ENCODE measurements at regions not wholly inside any gene's neighbourhood (a gene's known extent, or its start where the extent isn't known, plus 50 kb on each side); places are given as distances from the start of the nearest gene placed in this dataset.

GRCh38 chr5:2658447-2658846, 93.0 kb downstream of the IRX2 start:
- TF ChIP-seq, protein P1, sequence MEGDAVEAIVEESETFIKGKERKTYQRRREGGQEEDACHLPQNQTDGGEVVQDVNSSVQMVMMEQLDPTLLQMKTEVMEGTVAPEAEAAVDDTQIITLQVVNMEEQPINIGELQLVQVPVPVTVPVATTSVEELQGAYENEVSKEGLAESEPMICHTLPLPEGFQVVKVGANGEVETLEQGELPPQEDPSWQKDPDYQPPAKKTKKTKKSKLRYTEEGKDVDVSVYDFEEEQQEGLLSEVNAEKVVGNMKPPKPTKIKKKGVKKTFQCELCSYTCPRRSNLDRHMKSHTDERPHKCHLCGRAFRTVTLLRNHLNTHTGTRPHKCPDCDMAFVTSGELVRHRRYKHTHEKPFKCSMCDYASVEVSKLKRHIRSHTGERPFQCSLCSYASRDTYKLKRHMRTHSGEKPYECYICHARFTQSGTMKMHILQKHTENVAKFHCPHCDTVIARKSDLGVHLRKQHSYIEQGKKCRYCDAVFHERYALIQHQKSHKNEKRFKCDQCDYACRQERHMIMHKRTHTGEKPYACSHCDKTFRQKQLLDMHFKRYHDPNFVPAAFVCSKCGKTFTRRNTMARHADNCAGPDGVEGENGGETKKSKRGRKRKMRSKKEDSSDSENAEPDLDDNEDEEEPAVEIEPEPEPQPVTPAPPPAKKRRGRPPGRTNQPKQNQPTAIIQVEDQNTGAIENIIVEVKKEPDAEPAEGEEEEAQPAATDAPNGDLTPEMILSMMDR (IDR thresholded peaks at IDR 0.05): no peak
- no peak for DNase-seq
- no peaks in the 10 kb centered on the region for H3K36me3 ChIP-seq
- no peak overlapping the region for H3K27ac ChIP-seq
- no peaks in the 10 kb centered on the region for H3K9me3 ChIP-seq
- H3K4me1 ChIP-seq: no peaks in the 10 kb centered on the region
- no peak overlapping the region for H3K4me3 ChIP-seq
- peaks cover 0 to 14% of the 10 kb centered on the region in 2 donors for H3K27me3 ChIP-seq
- intact Hi-C loops (cut with DNase I; ENCODE audit: low total_unique reads): no loop called here

DNA sequence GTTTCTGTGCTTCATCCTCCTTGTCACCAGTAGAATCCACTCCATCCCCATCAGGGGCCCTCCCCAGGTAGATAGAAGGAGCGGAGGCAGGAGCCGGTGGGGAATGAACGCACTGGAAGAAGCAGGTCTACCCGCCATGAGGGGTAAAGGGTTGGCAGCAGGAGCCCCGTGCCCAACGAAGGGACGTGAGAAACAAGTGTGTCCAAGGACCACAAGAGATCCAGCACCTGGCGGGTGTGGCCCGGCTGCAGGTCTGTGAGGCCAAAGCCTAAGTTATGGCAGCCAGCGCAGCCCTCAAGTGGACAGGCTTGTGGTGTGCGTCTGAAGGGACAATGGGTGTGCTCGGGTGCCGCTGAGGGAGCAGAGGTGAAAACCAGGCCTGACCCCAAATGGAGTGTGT, 94.3 kb downstream of the IRX2 start:
- Histone ChIP-seq H3K36me3 (no peaks in the 10 kb centered on the region), H3K27me3 (peaks cover 0 to 14% of the 10 kb centered on the region in 2 donors), H3K4me3 (no peak overlapping the region), H3K4me1 (no peaks in the 10 kb centered on the region), H3K27ac (no peak overlapping the region), H3K9me3 (no peaks in the 10 kb centered on the region)
- TF ChIP-seq, protein P1 (IDR thresholded peaks at IDR 0.05): no peak
- intact Hi-C loops (cut with DNase I; ENCODE audit: low total_unique reads): no loop called here
- no peak for DNase-seq

DNA sequence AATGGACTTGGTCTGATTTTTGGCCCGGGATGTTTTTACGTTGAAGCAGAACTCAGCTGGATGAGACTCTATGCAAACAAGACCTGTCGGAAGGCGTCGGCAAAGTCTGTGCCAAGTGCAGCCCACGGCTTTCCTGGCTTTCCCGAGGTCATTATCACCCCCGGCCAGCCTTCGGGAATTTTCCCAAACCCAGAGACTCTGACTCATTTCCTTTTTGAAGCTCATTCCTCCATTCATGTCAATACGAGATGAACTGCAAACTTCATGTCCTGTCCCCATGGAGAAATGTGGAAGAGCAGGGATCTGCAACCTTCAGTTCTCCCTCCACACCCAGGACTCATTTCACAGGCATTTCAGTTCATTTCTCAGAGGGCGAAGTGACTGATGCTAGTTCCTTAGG, 95.3 kb downstream of the IRX2 start:
- Histone ChIP-seq H3K27me3 (peaks cover 0 to 14% of the 10 kb centered on the region in 2 donors), H3K9me3 (no peaks in the 10 kb centered on the region), H3K4me1 (no peaks in the 10 kb centered on the region), H3K27ac (no peak overlapping the region), H3K4me3 (no peak overlapping the region), H3K36me3 (no peaks in the 10 kb centered on the region)
- TF ChIP-seq, protein P1 (IDR thresholded peaks at IDR 0.05): no peak
- DNase-seq: no peak
- intact Hi-C loops (cut with DNase I; ENCODE audit: low total_unique reads): no loop called here

- Histone ChIP-seq H3K27ac (no peak overlapping the region), H3K4me1 (no peaks in the 10 kb centered on the region), H3K36me3 (no peaks in the 10 kb centered on the region), H3K4me3 (no peak overlapping the region), H3K9me3 (no peaks in the 10 kb centered on the region), H3K27me3 (peaks cover 0 to 9% of the 10 kb centered on the region in 2 donors)
- intact Hi-C loops (cut with DNase I; ENCODE audit: low total_unique reads): no loop called here
- no peak for DNase-seq
- TF ChIP-seq, protein P1 (IDR thresholded peaks at IDR 0.05): no peak
Measured at GRCh38 chr5:2653991-2654390, 97.5 kb downstream of the IRX2 start.

DNA sequence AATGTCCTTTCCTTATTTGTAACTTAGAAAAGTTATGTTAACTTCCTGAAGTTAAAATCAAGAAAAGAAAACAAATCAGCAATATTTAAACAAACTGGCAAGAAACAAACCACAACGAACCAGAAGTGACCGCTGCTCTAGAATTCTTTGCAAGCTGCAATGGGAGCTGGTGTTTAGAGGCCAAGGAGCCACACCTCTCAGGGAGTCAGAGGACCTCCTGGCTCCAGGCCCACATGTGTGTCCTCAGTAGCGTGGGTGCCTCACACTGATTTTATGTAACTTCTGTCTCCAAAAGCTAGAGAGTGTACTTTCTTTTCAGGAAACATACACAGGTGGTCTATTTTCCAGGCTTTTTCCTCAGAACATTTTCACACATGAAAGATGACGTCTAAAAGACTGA, 100.4 kb downstream of the IRX2 start:
- H3K36me3 ChIP-seq: no peaks in the 10 kb centered on the region

More for the DNA sequence above, 100.4 kb downstream of the IRX2 start:
- Histone ChIP-seq H3K27ac (no peak overlapping the region), H3K27me3 (peaks cover 0 to 8% of the 10 kb centered on the region in 2 donors), H3K4me3 (no peak overlapping the region), H3K9me3 (no peaks in the 10 kb centered on the region), H3K4me1 (no peaks in the 10 kb centered on the region)
- intact Hi-C loops (cut with DNase I; ENCODE audit: low total_unique reads): no loop called here
- DNase-seq: no peak
- TF ChIP-seq, protein P1 (IDR thresholded peaks at IDR 0.05): no peak

Data from tibial artery (tissue), 4 donors.